RPMI8226 (cell line): ENCODE measurements at regions not wholly inside any gene's neighbourhood (a gene's known extent, or its start where the extent isn't known, plus 50 kb on each side); places are given as distances from the start of the nearest gene placed in this dataset.
"Not testable (repeated sequence)": the region's sequence is repeated elsewhere in the genome, so short reads cannot be mapped to it uniquely, and the experiment has no call there.

Source experiments
- DNase-seq: peaks from one replicate; pipeline ENCODE4 v3.0.0-alpha.2; 2015

DNA sequence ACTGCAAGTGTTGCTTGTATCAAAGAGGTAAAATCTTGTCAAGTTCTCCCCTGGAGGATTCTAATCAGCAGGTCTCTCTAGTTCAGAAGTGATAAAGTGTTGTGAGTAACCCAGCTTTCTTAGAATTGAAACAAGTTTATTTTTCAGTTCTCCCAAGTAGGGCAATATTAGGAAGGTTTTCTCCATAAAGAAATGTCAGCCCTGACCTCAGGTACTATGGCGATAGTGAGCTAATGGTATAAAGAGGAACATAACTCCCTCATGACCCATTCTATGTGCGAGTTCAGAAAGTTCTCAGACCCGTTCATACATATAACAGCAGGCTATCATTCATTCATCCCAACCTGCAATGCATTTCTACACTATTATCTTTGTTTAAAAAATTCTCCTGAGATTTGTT lies 421.1 kb upstream of the SETBP1 start:
- DNase-seq = no peak

DNA sequence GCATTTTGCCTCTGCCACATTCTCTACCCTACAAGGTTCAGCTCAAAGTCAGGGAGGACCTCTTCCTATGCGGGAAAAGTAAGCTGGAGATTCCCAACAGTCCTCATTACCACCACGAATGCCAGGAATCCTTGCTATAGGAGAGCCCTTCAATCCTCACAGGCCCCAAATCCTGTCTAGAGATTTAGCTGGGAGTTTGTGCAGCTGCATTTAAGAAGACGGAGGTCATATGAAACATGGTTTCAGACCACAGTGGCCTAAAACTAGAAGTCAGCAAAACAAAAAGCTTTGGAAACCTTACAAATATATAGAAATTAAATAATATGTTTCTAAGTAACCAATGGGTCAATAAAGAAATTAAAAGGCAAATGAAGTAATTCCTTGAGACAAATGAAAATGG lies 415.3 kb upstream of the SETBP1 start:
- no peak for DNase-seq

DNA sequence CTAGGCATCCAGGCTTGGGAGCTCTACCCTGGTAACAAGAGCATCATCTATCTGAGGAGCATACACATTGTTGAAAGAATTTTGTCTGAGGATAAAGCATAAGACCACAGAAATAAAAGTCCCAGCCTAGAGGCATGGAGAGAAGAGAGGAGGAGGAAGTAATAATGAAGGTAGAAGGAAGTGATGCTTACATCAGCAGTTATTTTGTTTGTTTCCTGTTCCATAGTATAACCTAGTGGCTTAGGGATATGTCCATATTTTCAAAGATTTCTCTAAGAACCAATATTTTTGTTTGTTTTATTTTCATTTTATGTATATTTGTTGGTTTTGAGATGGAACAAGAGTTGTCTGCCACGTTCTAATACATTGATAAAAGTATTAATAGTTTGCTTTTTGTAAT lies 407.4 kb upstream of the SETBP1 start:
- DNase-seq = no peak

DNA sequence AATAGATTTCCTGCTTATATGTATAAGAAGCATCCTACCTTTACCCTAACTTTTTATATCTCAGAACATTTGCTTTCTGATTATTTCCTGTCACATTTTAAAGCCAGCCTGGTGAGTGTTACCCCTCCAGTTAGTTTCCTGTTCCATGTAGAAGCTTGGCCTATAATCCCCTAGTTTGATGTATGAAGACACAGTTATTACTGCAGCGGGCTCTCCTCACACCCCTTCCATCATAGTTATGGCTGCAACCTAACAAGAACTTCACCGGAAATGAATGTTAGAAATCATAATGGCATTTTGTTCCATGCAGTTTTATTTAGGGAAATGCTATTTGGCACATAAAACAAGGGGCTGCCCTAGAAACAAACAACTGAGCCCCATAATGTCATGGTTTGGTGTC lies 400.2 kb upstream of the SETBP1 start:
- DNase-seq = no peak

DNA sequence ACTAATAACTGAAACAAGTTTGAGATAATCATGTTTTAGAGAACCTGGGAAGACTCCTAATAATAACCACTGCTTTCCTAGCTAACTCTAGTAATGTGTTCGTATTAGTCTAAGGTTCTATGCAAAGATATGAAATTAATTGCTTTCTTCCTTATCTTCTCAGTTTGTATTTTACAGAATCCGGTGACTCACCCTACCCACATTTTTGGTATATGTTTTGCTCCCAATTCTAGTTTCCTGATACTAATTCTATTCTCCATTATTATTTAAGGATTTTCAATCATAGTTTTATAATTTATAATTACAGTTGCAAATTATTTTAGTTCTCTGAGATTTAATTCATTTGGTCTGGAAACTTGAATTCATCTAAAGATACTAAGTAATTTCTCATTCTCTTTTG lies 394.6 kb upstream of the SETBP1 start:
- no peak for DNase-seq

DNA sequence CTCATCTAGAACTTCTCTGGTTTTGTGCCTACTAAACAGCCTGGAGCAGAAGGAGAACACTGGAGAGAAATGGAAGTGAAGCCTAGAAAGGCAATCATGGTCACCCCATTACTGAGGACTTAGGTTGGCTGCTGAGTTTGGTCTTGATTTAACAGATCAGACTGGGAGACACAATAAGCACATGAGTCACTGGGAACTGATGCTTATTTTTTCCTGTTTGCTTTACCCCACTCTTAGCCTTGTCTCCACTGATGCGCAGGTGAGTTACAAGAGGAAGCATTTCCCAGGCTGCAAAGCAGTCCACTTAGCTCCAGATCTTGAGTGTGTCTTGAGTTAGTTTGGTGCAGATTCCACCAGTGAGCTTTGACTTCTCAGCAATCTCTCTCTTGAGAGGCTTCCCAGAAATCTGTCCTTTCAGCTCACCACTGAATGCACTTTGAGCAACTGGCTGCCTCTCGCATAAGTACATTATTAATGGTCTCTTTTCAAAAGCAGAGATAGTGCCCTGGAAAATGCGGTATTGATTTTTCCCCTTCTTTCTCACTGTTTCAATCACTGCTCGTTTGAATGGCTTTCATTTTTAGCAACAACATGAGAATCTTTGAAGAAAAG lies 390.2 kb upstream of the SETBP1 start:
- DNase-seq = no peak

DNA sequence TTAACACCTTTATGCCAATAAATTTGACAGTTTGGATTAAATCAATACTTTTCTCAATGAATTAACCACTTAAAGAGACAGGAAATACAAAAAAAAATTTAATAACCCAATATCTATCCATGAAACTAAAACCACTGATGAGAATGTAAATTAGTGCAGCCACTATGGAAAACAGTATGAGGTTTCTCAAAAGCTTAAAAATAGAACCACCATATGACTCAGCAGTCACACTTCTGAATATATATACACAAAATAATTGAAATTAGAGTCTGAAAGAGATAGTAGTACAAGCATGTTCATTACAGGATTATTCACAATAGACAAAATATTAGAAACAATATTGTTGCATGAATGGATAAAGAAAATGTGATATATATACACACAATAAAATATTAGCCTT lies 382.1 kb upstream of the SETBP1 start:
- no peak for DNase-seq

DNA sequence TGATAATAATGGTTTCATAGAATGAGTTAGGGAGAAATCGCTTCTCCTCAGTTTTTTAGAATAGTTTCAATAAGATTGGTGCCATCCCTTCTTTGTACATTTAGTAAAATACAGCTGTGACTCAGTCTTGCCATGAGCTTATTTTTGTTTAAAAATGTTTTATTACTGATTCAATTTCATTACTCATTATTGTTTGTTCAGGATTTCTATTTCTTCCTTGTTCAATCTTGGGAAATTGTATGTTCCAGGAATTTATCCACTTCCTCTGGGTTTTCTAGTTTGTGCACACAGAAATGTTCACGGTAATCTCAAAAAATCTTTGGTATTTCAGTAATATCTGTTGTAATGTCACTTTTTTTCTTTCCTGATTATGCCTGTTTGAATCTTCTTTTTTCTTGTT lies 371.5 kb upstream of the SETBP1 start:
- no peak for DNase-seq

DNA sequence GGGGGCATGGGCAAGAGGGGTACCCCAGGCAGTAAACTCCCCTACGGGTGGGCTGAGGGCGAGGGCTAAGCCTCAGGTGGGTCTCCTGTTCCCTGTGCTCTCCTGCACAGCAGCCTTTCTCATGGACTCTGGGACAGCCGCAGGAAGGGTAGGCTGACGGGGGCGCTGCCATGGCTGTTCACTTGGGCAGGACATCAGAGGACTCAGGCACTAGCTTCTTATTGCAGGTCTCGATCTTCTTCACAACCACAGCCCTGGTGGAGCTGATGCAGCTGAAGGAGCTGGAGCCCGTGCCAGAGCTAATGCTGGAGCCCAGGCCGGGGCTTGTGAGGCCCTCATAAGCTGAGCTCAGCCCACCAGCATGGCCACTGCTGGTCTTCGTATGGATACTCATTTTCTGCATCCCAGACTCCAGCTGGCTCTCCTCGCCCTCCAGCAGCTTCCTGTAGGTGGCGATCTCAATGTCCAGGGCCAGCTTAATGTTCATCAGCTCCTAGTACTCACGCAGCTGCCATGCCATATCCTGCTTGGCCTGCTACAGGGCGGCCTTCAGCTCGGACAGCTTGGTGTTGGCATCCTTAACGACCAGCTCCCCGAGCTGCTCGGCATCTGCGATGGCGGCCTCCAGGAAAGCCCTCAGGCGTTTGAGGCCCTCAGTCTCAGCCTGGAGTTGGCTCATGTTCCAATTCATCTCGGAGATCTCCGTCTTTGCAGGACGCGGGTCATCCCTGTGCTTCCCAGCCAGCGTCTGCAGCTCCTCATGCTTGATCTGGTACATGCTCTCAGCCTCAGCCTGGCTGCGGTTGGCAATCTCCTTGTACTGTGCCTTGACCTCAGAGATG lies 359.8 kb upstream of the SETBP1 start:
- DNase-seq = no peak

DNA sequence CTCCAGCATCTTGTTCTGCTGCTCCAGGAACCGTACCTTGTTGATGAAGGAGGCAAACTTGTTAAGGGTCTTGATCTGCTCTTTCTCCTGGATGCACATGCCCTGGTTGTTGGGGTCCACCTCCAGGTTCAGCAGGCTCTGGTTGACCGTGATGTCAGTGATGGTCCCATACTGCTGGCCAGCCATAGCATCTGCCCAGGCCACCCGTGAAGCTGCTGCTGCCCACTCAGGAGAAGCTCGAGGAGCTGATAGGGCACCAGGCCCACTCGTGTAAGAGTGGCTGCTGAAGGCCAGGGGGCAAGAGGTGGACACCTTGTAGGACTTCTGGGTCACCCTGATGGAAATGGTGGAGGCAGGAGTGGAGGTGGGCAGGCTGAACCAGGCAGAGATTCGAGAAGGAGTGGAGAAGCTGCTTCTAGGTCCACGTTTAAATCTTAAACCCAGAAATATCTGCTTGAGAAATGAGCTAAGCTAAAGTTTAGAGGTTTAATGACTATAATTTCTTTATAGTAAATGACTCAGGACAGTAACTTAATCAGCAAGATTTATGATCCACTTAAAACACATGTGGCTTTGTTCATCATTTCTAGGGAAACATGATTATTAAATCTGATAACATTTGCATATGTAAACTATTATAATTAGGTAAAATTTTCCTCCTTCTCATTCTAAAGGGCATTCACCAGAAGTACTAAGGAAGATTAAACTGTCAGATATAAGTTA lies 358.7 kb upstream of the SETBP1 start:
- no peak for DNase-seq

DNA sequence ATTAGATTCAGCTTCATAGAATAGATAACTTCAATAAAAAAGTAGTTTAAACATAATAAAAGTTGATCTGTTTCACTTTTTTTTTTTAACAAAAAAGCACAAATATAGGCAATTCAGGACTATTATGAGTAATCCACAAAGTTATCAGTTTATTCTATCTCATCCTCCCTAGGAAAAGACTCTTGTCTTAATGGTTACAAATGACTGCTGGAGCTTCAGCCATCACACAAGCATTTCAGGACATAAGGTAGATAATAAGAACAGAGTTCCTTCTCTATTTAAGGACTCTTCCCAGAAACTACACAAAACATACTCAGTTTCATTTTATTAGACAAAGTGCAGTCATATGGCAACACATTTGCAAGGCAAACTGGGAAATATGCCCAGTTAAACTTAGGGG lies 357.6 kb upstream of the SETBP1 start:
- DNase-seq = no peak

DNA sequence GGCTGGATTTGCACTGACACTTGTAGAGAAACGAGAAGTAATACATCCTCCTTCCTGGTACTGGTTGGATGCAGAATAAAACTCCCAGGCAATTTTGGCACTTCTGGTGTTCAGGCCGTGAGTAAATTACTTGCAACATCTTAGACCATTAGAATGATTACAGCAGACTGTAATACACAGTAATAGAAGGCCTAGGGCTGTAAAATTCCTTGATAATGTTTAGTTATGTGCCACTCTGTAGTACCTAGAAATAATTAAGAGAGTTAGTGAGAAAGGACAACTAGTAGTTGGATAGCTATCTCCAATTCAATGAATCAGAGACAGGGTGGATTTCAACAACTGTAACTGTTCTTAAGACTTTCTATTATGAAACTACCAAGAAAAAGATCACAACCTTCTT lies 356.3 kb upstream of the SETBP1 start:
- no peak for DNase-seq

DNA sequence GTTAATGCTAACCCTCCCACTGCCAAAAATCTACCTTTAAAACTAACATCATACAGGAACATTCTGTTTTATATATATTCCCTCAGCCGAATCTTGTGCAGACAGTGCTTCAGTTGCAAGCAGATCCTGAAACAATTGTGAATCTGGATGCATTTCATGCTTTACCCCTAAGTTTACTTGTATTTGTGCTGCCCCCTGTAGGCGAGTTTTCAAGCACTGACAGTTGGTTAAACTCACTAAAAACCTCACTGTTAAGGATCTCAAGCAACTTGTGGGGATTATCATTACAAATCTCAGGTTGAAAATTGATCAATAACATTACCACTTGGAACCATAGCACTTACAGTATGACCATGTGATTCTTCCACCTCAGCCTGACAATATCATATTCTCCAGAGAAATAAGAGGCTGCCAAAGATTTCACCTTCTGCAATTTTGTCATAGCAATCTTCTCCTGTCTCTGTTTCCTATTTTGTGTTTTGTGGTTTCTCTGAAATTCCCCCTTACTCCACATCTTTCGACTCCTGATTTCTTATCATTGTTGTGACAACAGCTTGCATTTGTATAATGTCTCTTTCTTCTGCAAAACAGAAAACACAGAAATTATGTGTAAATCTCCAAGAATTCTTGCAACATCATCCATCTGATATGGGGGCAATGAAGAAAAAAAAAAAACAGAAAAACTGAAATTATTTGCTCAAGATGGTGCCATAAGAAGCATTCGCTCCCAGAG lies 354.6 kb upstream of the SETBP1 start:
- peak; percentile 54 for DNase-seq

DNA sequence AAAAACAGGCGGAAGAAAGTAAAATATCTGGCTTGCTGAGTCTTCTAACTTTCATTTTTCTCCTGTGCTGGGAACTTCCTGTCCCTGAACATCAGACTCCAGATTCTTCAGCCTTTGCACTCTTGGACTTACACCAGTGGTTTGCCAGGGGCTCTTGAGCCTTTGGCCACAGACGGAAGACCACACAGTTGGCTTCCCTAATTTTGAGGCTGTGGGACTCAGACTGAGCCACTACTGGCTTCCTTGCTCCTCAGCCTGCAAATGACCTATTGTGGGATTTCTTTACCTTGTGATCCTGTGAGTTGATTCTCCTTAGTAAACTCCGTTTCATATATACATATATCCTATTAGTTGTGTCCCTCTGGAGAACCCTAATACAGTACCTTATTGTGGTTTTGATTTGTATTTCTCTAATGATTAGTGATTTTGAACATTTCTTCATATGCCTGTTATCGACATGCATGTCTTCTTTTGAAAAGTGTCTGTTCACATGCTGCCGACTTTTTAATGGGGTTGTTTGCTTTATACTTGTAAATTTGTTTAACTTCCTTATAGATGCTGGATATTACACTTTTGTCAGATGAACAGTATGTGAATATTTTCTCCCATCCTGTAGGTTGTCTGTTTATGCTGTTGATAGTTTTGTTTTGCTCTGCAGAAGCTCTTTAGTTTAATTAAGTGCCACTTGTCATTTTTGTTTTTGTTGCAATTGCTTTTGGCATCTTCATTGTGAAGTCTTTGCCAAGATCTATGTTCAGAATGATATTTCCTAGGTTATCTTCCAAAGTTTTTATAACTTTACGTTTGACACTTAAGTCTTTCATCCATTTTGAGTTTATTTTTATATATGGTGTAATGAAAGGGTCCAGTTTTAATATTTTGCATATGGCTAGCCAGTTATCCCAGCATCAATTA lies 348.8 kb upstream of the SETBP1 start:
- DNase-seq = no peak

DNA sequence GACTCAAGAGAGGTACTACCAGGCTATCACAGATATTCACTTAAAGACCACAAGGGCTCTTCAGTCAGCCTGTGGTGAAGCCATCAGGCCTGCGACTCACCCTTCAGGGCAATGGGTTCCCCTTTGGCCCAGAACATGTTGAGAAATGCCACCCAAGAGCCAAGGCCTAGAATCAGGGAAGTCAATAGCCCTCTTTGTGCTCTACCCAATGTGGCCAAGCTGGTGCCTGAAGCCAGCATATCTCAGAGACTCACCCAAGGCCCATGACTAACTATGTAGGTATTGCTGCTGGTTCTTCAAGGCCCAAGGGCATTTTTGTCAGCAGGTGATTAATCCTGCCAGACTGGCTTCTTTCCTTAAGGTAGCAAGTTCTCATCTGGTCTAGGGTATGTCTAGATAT lies 338.9 kb upstream of the SETBP1 start:
- DNase-seq = no peak

DNA sequence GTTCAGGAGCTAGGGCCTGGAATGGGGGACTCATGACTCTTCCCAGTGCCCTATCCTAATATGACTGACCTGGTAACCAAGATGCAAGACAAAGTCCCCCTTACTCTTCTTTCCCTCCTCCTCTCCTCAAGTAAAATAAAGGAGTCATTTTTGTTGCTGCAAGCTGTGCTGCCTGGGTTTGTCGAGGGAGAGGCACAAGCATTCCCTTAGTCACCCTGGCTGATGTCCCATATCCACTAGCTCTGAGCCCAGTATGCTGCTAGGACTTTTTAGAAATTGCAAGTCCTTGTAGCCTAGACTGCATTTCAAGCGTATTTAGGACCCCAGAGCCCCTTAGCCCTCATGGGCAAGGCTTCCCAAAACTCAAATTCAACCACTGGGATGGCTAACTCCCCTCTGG lies 338.5 kb upstream of the SETBP1 start:
- DNase-seq = no peak

DNA sequence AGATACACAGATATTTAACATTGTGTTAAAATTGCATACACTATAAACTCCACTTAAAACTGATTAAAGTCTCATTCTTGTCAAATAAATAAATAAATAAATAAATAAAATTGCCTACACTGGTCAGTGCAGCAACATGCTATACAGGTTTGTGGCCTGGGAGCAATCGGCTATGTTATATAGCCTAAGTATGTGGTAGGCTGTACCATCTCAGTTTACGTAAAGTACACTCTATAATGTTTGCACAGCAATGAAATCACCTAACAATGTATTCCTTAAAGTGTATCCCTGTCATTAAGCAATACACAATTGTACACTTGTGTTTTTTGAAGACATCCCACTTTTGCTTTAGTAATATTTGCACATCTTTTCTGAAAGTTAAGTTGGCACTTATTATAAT lies 337.7 kb upstream of the SETBP1 start:
- DNase-seq = no peak

DNA sequence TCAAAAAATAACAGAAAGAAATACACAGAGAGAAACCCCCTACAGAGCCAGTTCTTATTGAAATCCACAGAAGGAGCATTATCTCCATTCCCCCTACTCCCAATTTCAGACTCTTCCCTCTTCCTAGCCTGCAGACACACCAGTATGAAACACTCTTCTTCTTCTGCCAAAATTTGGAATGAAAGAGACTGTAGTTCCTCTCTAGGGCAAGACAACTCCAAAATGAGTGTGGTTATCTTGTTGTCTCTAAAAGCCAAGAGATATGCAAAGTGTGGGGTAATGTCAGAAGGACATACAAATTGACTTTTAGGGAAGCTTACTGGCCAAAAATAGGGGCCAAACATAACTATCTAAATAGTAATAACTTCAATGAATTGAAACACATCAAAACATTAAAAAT lies 337.1 kb upstream of the SETBP1 start:
- DNase-seq = no peak

DNA sequence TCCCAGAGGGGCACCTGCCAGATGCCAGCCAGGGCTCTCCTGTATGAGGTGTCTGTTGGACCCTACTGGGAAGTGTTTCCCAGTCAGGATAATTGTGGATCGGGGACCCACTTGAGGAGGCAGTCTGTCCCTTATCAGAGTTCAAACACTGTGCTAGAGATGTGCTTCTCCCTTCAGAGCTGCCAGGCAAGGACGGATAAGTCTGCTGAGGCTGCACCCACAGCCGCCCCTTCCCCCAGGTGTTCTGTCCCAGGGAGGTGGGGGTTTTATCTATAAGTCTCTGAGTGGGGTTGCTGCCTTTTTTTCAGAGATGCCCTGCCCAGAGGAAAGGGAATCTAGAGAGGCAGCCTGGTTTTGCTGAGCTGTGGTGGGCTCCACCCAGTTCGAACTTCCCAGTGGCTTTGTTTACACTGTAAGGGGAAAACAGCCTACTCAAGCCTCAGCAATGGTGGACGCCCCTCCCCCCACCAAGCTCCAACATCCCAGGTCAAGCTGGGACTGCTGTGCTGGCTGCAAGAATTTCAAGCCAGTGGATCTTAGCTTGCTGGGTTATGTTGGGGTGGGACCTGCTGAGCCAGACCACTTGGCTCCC lies 324.0 kb upstream of the SETBP1 start:
- no peak for DNase-seq

DNA sequence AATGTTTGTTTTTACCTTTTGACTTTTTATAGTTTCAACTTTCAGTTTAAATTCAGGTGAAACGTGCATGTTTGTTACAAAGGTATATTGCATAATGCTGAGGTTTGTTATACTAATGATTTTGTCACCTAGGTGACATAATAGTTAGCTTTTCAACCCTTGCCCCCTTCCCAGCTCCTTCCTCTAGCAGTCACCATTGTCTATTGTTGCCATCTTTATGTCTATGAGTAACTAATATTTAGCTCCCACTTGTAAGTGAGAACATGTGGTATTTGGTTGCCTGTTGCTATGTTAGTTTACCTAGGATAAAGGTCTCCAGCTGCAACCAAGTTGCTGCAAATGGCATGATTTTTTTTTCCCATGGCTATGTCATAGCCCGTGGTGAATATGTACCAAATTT lies 322.3 kb upstream of the SETBP1 start:
- no peak for DNase-seq

DNA sequence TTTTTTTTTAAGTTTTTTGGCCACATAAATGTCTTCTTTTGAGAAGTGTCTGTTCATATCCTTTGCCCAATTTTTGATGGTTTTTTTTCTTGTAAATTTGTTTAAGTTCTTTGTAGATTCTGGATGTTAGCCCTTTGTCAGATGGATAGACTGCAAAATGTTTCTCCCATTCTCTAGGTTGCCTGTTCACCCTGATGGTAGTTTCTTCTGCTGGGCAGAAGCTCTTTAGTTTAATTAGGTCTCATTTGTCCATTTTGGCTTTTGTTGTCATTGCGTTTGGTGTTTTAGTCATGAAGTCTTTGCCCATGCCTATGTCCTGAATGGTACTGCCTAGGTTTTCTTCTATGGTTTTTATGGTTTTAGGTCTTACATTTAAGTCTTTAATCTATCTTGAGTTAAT lies 320.9 kb upstream of the SETBP1 start:
- not testable (repeated sequence) for DNase-seq

DNA sequence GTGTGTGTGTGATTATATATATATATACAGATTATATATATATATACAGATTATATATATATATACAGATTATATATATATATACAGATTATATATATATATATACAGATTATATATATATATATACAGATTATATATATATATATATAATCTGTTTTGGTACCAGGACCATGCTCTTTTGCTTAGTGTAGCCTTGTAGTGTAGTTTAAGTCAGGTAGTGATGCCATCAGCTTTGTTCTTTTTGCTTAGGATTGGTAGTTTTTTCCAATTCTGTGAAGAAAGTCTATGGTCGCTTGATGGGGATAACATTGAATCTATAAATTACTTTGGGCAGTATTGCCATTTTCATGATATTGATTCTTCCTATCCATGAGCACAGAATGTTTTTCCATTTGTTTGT lies 318.5 kb upstream of the SETBP1 start:
- DNase-seq = not testable (repeated sequence)
